GM21381 (cell line): ENCODE measurements at regions not wholly inside any gene's neighbourhood (a gene's known extent, or its start where the extent isn't known, plus 50 kb on each side); places are given as distances from the start of the nearest gene placed in this dataset.
"Not testable (repeated sequence)": the region's sequence is repeated elsewhere in the genome, so short reads cannot be mapped to it uniquely, and the experiment has no call there.

Experiments
- ATAC-seq: cut with Tn5 transposase; IDR thresholded peaks from one replicate; pipeline ENCODE4 v1.9.1; 2021; ENCODE audit warnings: mild to moderate bottlenecking, moderate library complexity; ENCODE audit not compliant: unreplicated experiment

DNA sequence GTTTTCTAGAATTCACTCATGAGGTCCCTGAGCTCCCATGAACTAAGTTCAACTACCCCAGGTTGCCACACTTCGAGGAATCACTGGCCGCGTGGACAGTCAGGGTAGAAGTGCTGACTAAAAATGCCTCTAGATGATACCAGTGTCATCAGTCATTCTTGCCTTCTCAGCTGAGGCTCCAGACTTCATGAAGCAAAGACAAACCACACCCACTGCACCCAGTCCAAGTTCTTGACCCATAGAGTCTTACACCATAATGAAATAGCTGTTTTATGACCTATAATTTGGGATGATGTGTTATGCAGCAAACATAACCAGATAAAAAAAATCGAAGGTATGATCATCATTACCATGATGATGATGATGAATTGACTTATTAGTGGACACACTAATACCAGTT lies 632.9 kb upstream of the TLE4 start:
- ATAC-seq: no peak

DNA sequence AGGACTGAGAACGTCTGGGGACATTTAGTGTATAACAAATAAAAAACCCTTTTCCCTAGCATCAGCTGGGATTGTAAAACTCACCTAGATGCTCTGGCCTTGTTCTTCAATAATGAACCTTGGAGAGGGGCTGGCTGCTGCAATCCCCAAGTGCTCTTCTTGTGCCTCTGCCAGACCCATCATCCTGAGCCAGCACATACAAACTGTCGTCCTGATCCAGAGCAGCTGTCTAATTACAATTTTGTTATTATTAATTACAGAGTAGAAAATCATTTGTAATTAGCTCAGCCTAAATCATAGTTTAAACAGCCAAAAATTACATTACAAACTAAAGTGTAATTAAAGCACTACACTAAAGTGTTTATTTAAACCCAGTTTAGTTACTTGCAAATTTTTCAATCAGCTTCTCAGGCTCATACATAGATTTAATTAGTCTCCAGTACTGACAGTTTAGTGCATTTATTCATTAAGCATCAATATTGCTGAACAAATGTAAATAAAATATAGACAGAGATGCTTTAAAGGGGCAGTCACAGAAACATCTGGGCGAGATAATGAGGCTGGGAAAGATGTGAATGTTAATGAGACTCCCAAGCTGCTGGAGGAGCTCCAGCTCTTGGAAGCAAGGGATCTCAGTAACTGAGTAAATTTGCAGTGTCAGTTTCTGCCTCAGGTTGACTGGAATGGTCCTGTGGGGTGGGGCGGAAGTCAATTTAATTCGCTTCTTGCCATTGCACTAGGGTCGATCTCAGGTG lies 632.3 kb upstream of the TLE4 start:
- no peak for ATAC-seq

DNA sequence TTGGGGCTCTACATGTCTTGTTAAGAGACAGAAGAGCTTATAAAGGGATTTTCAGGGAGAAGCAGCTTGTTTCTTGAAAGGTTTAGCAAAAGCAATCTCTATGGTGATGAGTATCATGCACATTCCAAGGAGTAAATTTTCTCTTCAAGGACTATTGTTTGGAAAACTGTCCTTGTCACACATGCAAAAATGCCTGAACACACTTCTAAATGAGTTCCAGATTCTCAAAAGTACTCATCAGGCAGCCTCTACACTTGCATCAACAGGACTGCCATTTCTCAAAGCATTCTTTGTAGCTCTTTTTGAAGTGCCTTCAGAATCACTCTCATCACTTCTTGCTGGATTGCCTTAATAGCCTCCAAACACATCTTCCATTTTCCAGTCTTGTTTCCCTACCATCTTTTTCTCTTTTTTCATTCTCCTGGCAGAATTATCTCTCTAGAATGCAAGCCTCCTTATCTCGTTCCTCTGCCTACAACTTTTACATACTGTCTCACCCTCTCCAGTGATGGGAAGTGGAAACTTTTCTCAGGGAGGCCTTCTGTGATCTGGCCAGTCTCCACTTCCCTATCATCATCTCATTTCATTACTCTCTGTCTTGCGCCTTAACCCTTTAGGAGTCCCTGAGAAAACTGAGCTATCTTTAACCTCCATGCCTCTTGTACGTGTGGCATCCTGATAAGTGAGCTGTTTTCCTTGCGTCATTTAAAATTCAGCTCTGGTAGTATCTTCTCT lies 631.5 kb upstream of the TLE4 start:
- ATAC-seq: no peak

DNA sequence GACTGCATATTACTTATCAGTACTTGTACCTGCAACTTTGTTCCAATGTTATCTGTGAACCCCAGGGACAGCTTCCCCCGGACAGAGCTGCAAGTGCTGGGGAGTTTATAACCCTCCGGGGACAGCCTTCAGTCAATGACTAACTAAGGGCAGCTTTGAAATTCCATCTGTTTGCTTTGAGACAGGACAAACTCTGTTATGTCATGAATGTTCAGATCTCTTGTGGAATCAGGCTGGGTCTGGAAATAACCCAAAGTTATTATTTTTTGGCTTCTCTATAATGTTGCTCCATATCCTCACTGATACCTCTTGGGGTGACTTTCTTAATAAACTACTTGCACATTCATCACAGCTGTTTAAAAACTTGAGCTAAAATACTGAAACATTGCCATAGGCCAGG lies 617.5 kb upstream of the TLE4 start:
- no peak for ATAC-seq

DNA sequence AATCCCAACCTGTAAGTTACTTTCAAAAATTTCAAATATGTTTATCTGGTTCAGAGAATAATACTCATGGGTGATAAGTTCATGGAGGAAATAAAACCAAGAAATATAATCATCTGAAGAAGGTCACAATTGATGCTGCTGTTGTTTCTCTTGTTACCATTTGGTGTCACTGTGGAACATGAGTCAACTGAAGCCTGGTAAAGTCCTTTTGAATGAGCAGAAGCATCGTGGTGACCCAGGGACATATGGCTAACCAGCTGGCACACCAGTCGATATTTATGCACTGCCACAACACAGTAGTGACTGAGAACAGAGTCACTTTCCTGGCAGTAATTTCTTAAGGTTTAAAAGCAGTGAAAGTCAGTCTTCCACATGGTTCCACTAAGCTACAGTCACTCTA lies 612.9 kb upstream of the TLE4 start:
- ATAC-seq: no peak

DNA sequence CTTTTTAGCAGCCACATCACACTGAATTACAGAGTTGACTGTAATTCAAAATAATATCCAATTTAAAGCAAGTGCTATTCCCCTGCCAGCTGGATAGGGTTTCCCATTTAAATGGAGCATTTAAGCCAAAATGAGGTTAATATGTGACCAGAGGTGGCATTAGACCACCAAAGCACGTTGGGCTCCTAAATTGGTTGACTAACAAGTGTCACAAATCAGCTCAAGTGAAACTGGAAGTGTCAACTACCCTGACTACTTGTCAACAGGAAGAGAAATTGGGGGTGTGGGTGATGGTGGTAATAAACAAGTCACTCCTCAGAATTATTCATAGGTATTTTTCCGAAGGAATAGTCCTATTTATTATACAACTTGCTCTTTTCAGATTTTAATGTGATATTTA lies 609.6 kb upstream of the TLE4 start:
- ATAC-seq: no peak

DNA sequence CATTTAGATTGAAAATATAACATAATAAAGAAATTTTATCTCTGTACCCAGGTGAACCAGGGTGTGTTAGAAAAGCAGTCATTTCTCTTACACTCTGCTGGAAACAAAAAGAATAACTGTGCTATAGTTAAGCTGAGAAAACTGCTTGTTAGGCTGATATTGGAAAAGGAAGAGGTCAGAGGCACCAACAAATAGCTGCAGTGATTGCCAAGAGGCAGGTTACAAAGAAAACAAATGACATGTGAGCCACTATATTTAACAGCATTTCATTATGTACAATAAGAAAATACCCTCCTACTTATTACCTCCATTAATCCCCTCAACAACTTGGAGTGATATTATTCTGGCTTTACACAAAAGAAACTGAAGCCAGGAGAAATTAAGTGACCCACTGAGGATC lies 607.9 kb upstream of the TLE4 start:
- ATAC-seq: no peak

DNA sequence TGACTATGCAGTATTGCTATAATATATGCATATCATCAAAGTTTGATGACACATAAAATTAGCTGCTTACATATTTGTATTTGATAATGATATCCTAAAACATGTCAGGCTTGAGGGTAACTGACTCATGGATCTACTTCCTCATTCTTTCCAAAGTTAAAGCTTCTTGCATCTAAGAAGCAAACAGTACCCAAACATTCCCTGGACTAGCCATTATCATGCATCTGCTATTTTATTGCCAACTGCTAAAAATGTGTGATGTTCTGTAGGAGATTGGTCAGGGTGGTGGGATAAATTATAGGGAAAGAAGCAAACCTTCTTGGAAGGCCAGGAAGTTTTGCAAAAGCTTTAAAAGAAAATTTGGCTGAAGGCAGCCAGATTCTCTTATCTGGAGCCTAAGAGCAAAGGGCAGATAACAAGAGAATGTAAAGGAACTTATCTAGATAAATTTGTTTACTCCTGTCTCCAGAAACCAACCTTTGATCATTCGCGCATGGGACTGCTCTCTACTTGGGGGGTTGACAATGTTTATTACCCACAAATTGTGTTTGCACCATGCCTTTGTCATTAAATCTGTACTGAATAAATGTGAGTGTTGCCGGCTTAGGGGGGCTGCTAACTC lies 604.1 kb upstream of the TLE4 start:
- ATAC-seq: no peak

DNA sequence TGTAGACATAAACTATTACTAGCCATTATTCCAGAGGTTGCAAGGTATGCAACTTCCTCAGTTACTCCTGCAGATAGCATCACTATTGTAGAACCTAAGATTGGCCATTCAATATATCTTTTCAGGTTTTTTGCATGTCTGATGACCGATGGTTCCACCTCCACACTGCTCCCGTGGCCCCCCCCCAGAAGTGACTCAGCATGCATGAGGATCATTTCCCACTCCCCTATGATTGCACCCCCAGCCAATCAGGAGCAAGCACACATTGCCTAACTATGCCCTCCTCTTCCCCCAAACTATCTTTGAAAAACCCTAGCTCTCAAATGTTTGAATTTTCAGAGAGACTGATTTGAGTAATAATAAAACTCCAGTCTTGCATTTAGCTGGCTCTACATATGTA lies 601.4 kb upstream of the TLE4 start:
- ATAC-seq: no peak

DNA sequence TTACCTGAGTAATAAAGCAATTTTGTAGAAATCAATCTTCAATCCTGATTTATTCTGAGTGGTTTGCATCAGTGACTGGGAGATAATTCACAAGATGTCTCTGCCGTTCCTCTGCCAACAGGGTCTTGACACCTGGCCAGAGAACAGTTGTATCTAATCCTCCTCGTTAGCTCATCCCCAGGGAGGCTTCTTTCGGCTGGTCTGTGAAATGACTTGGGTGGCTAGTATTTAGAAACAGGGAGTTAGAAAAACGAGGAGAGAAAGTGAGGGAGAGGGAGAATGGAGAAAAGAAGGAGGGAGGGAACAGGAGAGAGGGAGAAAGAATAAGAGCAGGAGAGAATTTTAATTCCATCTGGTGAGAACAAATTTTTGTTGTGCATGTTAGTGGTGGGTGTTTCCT lies 600.2 kb upstream of the TLE4 start:
- no peak for ATAC-seq

DNA sequence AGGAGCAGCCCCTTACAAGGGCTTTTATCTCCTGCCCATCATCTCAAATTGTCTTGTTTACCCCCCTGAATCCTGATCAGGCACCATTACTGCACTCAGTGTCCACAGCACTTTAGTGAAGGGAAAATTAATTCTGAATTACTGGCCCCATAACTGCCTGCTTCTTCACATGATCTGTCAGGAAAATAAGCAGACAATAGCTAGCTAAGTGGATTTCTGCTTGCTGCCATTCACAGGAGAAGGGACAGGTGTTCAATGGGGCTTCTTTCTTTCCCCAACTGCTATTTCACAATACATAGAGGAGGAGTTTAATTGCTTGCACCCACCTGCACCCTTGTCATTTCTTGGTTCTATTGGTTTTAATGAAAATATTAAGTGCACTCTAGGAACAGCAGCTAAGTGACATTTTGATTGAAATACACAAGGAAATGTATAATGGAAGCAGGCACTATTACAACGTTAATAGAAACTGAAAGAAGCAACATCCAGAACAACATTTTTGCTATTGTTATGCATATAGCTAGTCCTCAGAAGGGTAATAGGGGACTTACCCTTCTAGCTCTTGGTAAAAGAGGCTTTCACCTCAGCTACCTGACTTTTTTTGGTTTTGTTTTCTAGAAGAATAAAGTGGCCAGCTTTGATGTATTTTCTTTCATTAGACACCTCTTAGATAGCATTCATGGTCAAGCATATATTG lies 599.3 kb upstream of the TLE4 start:
- no peak for ATAC-seq

DNA sequence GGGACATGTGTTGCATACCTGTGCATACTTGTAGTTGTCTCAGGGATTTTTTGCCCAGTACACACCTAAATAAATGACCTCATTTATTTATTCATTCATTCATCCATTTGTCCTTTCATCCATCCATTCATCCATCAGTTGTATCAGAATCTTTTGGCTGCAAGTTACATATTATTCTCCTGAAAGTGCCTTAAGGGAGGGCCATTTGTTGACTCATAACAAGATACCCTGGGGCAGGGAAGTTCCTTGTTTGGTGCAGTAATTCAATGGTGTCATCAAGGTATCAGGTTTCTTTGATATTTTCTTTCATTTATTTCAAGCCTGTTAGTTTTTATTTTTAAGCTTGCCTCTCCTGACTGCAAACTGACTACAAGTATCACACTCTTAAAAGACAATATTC lies 597.9 kb upstream of the TLE4 start:
- no peak for ATAC-seq

DNA sequence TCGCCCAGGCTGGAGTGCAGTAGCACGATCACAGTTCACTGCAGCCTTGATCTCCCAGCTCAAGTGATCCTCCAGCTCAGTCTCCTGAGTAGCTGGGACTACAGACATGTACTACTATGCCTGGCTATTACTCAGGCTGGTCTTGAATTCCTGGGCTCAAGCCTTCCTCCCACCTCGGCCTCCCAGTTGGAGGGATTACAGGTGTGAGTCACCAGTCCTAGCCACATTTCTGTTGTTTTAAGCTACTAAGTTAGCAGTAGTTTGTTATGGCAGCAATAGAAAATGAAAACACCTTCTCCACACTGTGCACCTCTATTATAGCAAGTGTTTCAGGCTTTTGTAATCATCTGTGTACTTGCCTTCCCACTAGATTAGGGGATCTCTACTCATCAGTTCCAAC lies 588.9 kb upstream of the TLE4 start:
- ATAC-seq: no peak

DNA sequence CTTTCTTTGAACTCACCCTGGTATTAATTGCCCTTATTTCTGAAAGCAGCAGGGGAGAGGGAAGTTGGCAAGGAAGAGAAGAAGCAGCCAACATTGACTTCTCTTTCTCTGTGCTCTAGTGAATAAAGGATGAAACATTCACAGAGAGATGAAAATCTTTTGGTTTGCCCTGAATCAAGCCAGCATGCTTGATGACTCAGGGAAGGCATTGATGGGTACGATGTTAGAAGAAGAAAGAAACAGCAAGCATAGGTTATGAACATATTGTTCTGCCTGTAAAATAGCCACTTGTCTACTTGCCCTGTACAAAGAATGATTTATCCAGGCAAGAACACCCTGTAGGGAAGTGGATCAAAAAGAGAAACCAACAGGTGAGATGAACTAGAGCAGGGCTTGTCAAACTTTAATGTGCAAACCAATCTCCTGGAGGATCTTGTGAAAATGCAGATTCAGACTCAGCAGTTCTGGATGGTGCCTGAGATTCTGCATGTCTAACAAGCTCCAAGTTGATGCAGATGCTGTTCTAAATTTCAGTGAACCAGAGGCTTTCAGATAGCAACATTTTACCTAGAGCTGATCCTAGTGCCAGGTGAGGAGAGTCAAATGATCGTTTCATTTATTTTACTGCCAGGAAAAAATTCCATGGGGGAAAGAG lies 586.6 kb upstream of the TLE4 start:
- no peak for ATAC-seq

DNA sequence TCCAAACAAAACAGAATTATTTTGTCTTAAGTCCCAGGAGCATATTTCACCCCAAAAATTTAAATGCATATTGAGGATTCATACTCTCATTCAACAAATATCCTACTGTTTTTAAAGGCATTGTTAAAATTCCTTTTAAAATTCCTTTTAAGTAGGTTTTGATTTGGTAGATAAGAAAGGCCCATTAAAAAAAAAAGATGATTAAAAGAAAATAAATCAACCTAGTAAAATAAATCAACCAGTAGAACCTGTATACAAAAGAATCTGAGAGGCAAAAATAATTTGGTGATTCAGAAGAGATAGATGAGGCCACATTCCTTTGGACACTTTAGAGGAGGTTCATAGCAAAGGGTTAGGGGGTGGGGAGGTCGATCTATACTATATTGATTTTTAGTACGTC lies 585.3 kb upstream of the TLE4 start:
- no peak for ATAC-seq

DNA sequence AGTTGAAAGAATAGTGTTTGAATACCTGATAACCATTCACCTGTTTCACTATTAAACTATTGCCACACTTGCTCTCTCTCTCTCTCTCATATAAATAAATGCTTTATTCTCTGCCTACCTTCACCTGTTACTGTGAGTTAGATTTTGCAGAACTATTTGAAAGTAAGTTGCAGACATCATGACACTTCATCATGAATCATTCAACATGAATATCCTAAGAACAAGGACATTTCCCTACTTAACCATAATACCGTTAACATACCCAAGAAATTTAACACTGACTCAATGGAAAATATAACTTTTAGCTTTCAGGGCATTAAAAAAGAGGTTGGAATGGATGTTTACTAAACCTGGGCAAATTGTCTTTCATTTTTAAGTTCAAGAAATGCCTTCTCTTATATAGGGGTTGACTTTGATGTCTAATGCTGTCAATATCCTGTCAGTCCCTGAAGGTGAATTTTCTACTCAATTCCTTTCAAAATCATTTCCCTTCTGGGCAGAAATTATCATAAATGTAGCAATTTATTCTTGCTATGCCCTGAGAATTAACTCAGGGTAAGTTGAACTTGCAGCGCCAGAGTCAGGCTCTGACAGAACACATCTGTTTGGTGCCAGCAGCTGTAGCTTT lies 582.6 kb upstream of the TLE4 start:
- ATAC-seq: no peak

DNA sequence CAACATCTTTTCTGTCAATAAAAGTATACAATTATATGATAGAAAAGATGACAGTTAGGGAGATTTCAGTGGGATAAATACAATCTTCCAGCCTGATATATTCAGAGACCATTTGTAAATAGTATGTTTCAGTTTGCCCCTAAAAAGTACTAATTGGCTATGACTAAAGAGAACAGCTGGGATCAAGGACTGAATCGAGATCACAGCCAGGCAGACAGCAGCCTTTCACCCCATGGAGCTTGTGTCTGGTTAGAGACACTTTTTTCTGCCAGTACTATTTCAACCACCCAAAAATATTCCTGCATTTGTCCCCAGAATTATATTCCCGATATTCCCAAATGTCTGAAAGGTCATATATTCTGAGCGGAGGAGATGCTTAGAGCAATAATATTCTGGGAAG lies 577.3 kb upstream of the TLE4 start:
- ATAC-seq: no peak

DNA sequence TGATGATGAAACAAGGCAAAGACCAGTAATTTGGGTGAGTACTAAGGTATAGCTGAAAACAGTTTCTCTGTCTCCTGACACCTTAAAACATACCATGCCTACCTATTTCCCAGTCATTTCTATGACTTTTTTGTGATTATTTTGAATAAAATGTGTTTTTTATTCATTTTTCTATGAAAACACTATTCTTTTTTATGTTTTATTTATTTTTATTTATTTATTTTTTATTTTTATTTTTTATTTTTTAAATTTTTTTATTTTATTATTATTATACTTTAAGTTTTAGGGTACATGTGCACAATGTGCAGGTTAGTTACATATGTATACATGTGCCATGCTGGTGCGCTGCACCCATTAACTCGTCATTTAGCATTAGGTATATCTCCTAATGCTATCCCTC lies 576.8 kb upstream of the TLE4 start:
- ATAC-seq: not testable (repeated sequence)

DNA sequence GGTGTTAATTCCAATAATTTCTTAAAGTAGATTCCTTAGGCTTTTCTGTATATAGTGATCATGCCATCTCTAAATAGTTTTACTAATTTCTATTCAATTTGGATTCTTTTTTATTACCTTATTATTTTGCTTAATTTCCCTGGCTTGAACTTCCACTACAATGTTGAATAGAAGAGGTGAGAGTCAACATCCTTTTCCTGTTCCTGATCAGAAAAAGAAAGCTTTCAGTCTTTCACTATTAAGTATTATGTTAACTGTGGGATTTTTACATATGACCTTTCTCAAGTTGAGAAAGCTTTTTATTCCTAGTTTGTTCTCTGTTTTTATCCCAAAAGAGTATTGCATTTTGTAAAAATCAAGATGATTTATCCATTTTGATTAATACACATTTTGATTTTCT lies 574.5 kb upstream of the TLE4 start:
- ATAC-seq: no peak

DNA sequence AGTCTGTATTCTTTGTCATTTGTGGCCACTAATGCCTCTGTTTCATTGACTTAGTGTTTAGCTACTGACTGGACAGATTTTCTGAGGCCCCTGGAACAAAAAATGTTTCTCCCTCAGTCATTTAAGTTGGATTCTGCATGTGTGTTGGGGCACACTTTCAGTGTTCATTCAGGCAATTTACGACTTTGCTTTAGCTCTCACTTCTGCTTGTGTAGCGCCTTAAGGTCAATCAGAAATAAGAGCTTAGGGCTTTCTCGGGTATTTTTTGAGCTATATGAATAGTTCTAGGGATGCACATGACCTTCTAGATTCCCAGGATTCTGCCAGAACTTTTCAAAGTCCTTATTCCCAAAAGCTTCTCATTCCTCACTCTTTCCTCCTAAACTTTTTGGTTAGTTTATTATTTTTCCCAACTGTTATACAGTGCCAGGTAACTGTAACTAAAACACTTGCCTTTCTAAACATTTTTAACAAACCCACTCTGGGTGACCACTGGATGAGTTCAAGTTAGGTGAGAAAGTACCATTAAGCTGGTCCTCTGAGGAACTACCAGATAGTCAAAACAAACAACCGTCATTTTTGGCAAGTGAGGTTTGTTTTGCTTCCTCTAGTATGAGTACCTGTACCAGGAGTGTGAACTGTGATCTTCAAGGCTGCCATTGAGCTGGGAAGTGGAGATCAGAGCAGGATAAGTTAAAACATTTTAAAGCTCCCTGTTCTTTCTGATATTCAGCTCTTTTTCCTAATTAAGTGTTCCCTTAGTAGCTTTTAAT lies 571.3 kb upstream of the TLE4 start:
- no peak for ATAC-seq
